Stimulated activated CD8-positive, alpha-beta memory T cell treated with anti-CD3 and anti-CD28 coated beads, Interleukin-12 subunit alpha, Interleukin-12 subunit beta, amount 100 ng/mL, for 4 hours (primary cell): ENCODE measurements at regions not wholly inside any gene's neighbourhood (a gene's known extent, or its start where the extent isn't known, plus 50 kb on each side); places are given as distances from the start of the nearest gene placed in this dataset.

Source experiments
- DNase-seq: peaks from one replicate; pipeline ENCODE4 v3.0.0-alpha.2; 2020; ENCODE audit warnings: low read depth

DNA sequence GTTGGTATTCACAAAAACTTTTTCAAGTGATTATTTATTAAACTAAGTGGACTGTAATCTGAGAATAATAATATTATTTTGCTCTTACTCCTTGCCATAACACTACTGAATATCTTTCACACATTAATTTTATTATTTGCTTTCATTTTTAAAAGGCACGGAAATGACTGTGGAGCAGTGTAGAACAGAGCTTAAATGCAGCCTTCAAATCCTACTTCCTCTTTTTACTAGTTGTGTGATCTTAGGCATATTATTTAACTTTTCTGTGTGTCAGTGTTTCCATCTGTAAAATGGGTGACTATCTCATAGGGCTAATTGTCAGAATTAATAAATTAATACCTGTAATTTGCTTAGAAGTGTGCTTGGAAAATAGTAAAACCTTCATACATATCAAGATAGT is 55.5 kb upstream of the SLC8A1 start:
- DNase-seq = no peak

DNA sequence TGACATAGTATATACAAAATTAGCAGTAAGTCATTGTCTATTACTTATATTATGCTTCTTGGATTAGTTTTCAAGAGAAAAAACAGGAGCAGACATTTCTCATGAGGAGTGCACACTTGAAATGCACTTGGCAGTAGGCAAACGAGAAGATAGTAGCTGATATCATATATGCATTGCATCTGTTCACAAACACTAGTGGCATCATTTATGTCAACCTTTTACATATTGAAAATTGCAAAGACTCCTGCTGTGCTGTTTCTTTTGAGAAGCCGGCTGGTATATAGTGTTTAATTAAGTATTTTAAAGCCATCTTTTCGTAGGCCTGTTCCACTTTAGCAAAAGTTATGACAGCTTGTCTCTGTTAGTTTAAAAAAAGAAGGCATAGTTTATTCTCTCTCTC is 58.4 kb upstream of the SLC8A1 start:
- no peak for DNase-seq

- no peak for DNase-seq
These were observed 59.8 kb upstream of the SLC8A1 start for GRCh38 chr2:40511661-40512213.

DNA sequence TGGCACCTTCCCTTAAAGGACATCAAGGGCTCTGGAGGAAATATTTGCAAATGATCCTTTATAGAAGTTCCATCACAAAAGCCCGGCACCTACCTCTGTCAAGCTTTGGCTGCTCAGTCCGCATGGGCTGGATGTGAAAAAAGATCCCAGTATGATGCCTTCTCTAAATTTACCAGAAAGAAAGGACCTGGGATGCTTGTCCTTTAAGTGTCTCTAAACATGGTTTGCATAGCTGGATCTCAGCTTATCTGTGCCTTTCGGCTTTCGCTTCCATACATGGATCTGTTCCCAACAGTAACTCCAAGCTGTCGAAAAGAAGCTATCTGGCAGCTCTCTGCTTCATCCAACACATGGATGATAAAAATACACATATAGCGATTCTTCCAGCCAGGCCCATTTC is 60.4 kb upstream of the SLC8A1 start:
- DNase-seq = no peak

DNA sequence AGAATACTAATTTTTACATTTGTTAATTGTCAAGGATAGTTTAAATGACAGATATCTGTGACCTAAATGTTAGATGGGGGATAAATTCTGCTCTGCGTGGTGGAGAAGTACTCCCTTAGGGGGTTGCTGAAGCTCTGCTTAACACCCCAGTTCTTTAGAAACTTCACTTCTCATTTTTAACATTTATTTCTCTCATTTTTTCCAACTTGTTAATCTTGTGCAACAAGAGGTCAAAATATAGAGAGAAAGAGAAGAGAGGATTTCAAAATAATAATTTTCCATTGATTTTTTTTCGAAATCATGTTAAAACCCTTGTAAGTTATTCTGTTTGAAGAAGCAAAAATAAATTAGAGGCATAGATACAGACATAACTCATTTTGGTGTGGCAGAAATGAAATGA is 61.3 kb upstream of the SLC8A1 start:
- no peak for DNase-seq

DNA sequence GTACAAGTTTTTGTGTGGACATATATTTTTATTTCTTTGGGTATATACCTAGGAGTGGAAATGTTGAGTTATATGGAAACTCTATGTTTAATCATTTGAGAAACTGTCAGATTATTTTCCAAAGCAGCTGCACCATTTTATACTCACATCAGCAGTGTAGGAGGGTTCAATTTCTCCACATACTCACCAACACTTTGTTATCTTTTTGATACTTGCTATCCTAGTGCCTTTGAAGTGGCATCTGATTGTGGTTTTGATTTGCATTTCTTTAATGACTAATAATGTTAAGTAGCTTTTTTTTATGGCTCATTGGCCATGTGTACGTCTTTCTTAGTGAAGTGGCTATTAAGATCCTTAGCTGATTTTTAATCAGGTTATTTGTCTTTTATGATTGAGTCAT is 64.7 kb upstream of the SLC8A1 start:
- DNase-seq = no peak

GRCh38 chr2:40528564-40528963 is 76.7 kb upstream of the SLC8A1 start:
- DNase-seq = no peak

DNA sequence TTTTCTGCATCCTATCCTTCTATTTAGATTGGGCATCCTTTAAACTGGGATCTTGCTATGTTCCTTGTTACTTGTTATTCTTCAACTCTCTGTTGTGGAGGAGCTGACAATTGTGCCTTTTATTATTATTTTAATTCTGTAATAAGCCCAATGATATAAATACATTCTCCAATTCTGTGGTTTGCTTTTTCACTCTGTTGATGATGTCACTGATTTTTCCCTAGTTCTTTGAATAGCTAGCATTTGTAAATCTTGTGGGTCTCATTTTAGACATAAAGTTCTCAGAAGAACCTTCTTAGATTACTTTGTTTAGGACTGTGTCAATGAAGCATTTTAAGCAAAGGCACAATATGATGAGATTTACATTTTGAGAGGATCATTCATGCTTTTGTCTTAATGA is 79.5 kb upstream of the SLC8A1 start:
- DNase-seq = no peak

- no peak for DNase-seq
These were observed 82.6 kb upstream of the SLC8A1 start for GRCh38 chr2:40534528-40534927.

- no peak for DNase-seq
These were observed 84.1 kb upstream of the SLC8A1 start for GRCh38 chr2:40535972-40536371.

DNA sequence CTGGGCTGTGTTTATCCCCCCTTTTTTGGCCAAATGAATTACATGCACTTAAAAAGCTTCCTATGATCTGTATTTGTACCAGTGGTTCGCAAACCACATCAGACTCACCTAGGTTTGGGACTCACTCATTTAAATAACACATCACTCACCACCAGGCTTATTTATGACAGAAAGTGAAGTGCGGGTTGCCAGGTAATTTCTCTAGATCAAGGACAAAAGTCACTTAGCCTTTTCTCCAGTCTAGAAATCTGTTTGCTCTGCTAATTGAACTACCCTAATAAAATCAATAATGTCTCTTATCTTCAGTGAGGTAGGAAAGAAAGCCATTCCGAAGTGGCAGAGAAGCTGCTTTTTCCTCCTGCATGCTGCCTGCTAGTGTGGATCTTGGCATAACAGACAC is 88.1 kb upstream of the SLC8A1 start:
- no peak for DNase-seq

GRCh38 chr2:40543381-40543780 is 91.5 kb upstream of the SLC8A1 start:
- no peak for DNase-seq

DNA sequence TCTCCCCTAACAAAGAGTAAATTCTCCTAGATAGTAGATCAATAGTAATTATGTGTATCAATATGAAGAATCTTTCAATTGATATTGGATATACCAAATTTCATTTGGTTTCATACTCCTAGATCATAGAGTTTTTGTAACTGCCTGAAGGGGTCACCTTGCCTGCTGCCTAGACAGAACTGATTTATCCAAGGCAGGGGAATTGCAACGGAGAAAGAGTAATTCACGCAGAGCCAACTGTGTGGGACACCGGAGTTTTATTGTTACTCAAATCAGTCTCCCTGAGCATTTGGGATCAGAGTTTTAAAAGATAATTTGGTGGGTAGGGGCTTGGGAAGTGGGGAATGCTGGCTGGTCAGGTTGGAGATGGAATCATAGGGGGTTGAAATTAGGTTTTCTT is 92.2 kb upstream of the SLC8A1 start:
- DNase-seq = no peak

- DNase-seq = no peak
These were observed 93.8 kb upstream of the SLC8A1 start for GRCh38 chr2:40545645-40546044.

DNA sequence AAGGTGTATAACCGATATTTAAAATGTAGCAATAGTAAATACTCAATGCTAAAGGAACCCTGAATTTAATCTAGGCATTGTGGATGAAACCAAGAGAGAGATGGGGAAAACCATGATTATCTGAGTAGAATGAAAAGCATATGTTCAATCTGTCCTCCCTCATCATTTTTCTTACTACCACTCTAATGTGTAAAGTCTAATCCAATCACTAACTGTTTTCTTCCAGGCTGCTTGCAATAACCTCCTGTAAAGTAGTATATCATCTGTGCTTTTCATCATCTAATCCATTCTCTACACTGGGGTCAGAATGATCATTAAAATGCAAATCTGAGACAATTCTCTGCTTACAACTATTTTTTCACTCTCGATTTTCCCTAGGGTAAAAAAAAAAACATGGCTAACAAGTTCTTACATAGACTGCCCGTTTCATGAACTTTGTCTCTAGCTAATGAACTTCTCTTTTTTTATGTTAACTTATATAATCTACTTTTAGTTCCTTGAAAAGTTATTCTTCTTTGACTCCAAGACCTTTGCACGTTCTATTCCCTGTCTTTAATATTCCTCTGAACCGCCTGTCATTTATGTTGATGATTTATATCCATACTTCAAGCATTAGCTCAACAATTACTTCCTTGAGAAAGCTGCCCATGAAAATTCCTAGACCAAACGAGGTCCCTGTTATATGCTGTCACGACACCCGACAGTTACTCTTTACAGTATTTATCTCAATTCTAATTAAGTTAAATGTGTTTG is 94.7 kb upstream of the SLC8A1 start:
- no peak for DNase-seq

- DNase-seq = no peak
These were observed 96.6 kb upstream of the SLC8A1 start for GRCh38 chr2:40548521-40548920.

- no peak for DNase-seq
These were observed 98.2 kb upstream of the SLC8A1 start for GRCh38 chr2:40550085-40550484.

- DNase-seq = no peak
These were observed 99.2 kb upstream of the SLC8A1 start for GRCh38 chr2:40551081-40551480.

DNA sequence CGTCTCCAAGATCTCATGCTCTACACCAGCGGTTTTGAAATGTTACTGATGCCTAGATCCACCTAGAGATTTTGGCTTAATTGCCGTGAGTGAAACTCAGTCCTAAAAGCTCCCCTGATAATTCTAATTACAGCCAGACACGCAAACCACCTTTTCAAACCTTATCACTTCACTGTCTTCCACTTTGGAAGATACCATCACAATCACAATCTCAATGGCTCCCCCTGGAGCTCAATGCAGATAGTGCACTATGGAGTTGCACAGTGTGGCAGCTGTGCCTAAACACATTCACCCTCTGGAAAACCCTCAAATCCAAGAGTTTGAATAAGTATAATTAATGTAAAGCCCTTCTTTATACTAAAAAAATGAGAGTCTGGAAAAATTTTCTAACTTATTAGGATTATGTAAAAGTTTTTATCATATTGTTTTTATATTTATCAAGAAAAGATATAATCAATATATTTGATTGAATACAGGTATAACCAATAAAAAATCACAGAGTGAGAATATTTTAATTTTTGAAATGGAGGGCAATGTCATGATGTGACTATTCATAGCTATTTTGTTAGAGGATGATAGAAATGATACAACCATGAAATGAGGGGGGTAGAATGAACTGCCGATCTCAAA is 102.9 kb upstream of the SLC8A1 start:
- no peak for DNase-seq

DNA sequence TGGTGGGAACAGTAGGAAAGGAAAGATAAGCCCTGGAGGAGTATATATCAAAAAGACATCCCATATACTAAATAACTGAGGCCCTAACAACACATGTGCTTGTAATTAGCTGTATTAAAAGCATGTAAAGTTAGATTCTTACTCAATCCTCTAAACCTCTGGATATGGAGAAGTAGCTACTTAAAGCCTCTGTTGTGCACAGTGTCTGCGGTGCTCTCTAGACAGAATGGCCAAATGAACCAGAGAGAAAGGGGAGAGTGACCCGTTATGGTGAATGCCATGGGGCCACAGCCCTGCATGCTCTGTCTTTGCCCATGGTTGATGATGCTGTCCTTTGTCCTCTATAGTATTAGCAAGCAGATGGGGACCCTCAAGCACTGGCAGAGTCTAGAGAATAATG is 104.4 kb upstream of the SLC8A1 start:
- no peak for DNase-seq

- no peak for DNase-seq
These were observed 104.8 kb upstream of the SLC8A1 start for GRCh38 chr2:40556739-40557138.

- no peak for DNase-seq
These were observed 106.9 kb upstream of the SLC8A1 start for GRCh38 chr2:40558761-40559160.

- no peak for DNase-seq
These were observed 107.3 kb upstream of the SLC8A1 start for GRCh38 chr2:40559175-40559574.

GRCh38 chr2:40564184-40564583 is 112.3 kb upstream of the SLC8A1 start:
- no peak for DNase-seq
